ENCODE measurements at regions not wholly inside any gene's neighbourhood (a gene's known extent, or its start where the extent isn't known, plus 50 kb on each side); places are given as distances from the start of the nearest gene placed in this dataset.

GRCh38 chr11:25597696-25598095, 734.2 kb upstream of the ANO3 start:
- DNase-seq (ENCODE audit: low read depth), result no peak
- no peak for TF ChIP-seq CTCF (IDR thresholded peaks at IDR 0.05; ENCODE audit: low read length, missing control alignments)

DNA sequence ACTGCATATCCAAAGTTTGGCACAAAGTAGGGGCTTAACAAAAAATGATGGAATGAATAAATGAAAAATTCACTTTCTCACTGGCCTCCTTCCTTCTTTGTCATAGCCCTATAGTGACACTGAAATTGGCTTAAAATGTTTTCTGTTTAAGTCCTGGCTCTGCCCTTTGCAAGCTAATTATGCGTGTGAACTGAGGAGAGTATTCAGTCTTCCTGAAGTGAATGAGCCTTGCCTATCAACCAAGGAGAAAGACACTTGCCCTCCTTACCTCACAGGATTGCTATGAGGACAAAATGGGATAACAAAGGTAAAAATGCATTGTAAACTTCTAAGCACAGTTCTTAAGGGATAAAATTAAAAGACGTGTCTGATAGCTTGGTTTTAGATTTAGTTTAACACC, 729.8 kb upstream of the ANO3 start:
- no peak for DNase-seq (ENCODE audit: low read depth)
- TF ChIP-seq CTCF (IDR thresholded peaks at IDR 0.05; ENCODE audit: low read length, missing control alignments), result no peak
- no peak overlapping the region for H3K4me3 ChIP-seq (replicated peaks; ENCODE audit: low read depth, low read length)

More at GRCh38 chr11:25597696-25598095, 734.2 kb upstream of the ANO3 start:
- H3K4me3 ChIP-seq (replicated peaks; ENCODE audit: low read depth, low read length), result no peak overlapping the region

- H3K4me3 ChIP-seq (replicated peaks; ENCODE audit: low read depth, low read length), result no peak overlapping the region
- no peak for TF ChIP-seq CTCF (IDR thresholded peaks at IDR 0.05; ENCODE audit: low read length, missing control alignments)
- DNase-seq (ENCODE audit: low read depth), result no peak
Observed at GRCh38 chr11:25602959-25603358, 729.0 kb upstream of the ANO3 start.

GRCh38 chr11:25612806-25613205, 719.1 kb upstream of the ANO3 start:
- TF ChIP-seq CTCF (IDR thresholded peaks at IDR 0.05; ENCODE audit: low read length, missing control alignments), result no peak
- H3K4me3 ChIP-seq (replicated peaks; ENCODE audit: low read depth, low read length), result no peak overlapping the region
- DNase-seq (ENCODE audit: low read depth), result no peak

- DNase-seq (ENCODE audit: low read depth), result no peak
- no peak overlapping the region for H3K4me3 ChIP-seq (replicated peaks; ENCODE audit: low read depth, low read length)
- no peak for TF ChIP-seq CTCF (IDR thresholded peaks at IDR 0.05; ENCODE audit: low read length, missing control alignments)
Observed at GRCh38 chr11:25613451-25613850, 718.5 kb upstream of the ANO3 start.

DNA sequence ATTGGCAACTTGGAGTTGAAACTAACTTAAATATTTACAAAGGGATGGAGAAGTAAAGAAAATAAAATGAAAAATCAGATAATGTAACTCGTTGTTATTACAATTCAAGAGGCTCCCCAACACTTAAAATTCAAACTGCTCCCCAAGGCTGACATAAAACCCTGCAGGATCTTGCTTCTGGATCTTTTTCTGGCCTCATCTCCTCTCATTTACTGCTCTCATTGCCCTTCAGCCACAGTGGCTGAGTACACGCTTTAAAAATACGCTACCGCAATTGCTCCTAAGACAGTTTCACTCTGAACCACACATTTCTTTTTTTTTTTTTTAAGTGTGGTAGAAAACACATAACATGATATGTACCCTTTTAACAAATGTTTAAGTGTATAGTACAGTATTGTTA, 718.1 kb upstream of the ANO3 start:
- DNase-seq (ENCODE audit: low read depth), result no peak
- no peak overlapping the region for H3K4me3 ChIP-seq (replicated peaks; ENCODE audit: low read depth, low read length)
- TF ChIP-seq CTCF (IDR thresholded peaks at IDR 0.05; ENCODE audit: low read length, missing control alignments), result no peak

DNA sequence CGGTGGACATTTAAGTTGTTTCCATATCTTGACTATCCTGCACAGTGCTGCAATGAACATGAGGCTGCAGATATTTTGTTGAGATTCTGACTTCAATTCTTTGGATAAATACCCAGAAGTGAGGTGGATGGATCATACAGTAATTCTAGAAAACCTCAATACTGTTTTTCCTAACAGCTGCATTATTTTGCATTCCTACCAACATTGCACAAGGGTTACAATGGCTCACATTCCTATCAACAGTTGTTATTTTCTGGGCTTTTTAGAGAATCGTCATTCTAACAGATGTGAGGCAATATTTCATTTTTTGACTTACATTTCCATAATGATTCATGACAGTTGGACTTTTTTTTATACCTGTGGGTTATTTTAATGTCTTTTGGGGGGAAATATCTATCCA, 716.9 kb upstream of the ANO3 start:
- TF ChIP-seq CTCF (IDR thresholded peaks at IDR 0.05; ENCODE audit: low read length, missing control alignments), result no peak
- no peak for DNase-seq (ENCODE audit: low read depth)
- no peak overlapping the region for H3K4me3 ChIP-seq (replicated peaks; ENCODE audit: low read depth, low read length)

Data from fibroblast of pulmonary artery (primary cell).